LNCaP clone FGC (cell line): ENCODE measurements at regions not wholly inside any gene's neighbourhood (a gene's known extent, or its start where the extent isn't known, plus 50 kb on each side); places are given as distances from the start of the nearest gene placed in this dataset.

Experiments
- DNase-seq: peaks from one replicate; pipeline ENCODE4 v3.0.0-alpha.2; 2011; ENCODE audit warnings: low read depth
- H3K4me3 ChIP-seq: 2 replicates; pipeline ENCODE4 v1.5.1; 2011; ENCODE audit warnings: mild to moderate bottlenecking, low read depth, low read length, control low read depth
- TF ChIP-seq, protein P1 (sequence below): IDR thresholded peaks from 2 replicates; pipeline ENCODE4 v1.5.1; 2012; ENCODE audit warnings: mild to moderate bottlenecking; ENCODE audit not compliant: control insufficient read depth, insufficient read depth; ENCODE audit errors: extremely low read depth

DNA sequence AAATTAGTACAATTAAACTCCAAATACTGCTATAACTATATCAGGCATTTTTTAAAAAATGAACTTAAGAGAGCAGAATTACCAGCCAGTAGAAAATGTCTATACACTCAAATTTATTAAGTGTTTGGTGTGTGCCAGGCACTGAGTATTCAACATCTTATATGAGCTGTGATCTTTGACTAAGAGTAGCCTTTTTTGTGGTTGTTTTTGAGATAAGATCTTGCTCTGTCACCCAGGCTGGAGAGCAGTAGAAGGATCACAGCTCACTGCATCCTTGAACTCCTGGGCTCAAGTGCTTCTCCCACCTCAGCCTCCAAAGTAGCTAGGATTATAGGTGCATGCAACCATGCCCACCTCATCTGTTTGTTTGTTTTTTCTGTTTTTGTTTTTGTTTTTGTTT lies 102.5 kb upstream of the CELF2 start:
- TF ChIP-seq, protein P1, sequence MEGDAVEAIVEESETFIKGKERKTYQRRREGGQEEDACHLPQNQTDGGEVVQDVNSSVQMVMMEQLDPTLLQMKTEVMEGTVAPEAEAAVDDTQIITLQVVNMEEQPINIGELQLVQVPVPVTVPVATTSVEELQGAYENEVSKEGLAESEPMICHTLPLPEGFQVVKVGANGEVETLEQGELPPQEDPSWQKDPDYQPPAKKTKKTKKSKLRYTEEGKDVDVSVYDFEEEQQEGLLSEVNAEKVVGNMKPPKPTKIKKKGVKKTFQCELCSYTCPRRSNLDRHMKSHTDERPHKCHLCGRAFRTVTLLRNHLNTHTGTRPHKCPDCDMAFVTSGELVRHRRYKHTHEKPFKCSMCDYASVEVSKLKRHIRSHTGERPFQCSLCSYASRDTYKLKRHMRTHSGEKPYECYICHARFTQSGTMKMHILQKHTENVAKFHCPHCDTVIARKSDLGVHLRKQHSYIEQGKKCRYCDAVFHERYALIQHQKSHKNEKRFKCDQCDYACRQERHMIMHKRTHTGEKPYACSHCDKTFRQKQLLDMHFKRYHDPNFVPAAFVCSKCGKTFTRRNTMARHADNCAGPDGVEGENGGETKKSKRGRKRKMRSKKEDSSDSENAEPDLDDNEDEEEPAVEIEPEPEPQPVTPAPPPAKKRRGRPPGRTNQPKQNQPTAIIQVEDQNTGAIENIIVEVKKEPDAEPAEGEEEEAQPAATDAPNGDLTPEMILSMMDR: no peak
- DNase-seq: no peak
- H3K4me3 ChIP-seq: no peak overlapping the region

- no peak overlapping the region for H3K4me3 ChIP-seq
- DNase-seq: no peak
- TF ChIP-seq, protein P1: no peak
Measured at GRCh38 chr10:10917031-10917430, 100.6 kb upstream of the CELF2 start.

DNA sequence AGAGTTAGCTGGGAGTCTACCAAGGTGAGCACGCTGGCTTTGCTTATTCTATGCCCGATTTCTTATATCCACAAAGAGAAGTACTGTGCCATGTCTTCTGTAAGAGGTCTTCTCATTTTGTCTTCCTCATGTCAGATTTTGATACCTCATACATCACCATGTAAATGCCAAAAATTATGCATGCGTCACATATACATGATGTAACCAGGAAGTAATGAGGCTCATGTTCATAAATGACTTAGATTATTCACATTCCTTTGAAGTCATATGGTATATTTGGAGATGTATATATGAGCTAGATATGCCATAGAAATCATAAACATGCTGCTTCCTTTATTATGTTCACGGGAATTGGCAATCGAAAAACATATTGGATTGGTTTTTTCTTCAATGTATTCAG lies 97.7 kb upstream of the CELF2 start:
- H3K4me3 ChIP-seq: no peak overlapping the region
- TF ChIP-seq, protein P1: no peak
- DNase-seq: no peak

DNA sequence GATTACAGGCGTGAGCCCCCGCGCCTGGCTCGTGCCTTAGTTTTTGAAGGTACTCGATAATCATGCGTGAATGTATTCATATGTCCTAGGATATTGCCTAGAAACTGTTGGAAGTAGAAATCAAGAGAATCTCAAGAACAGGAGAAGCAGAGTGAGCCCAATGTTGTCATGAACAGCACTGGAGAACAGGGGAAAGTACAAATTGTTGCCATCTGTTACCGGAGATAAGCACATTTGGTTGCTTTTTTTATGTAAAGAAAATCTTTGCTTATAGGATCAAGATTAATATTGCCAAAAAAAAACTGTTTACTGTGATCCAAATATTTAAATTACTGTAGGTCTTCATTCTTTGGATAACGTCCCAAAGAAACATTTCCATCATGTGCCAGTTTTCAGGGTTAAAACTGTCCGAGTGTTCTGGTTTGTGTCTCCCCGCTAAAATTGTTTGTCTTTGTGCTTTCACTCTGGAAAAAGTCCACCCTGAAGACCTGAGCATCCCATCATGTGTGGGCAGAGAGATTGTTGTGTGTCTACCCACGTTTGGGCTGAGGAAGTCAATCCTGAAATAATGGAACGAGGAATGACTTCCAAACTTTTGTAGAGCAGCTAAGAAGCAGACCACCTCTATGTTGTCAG lies 95.7 kb upstream of the CELF2 start:
- TF ChIP-seq, protein P1: no peak
- no peak for DNase-seq
- H3K4me3 ChIP-seq: no peak overlapping the region

- no peak overlapping the region for H3K4me3 ChIP-seq
- TF ChIP-seq, protein P1: no peak
- no peak for DNase-seq
Measured at GRCh38 chr10:10923029-10923651, 94.5 kb upstream of the CELF2 start.

DNA sequence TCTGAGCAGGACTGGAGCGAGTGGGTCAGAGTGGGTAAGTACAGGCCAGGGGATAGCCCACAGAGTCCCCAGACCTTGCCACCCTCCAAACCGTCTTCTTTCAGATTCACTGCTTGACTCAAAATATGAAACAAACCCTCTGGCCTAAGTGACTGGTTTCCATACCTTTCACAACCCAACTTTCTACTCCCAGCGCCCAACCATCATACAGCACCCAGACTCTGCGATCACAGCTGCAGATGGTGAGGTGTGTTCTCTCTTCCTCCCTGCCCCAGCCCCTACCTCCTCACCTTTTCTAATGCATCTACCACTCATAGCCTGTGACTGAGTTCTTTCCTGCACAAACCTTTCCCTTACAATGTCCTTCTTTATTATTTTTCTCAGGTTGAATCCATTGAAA lies 92.0 kb upstream of the CELF2 start:
- DNase-seq: no peak
- H3K4me3 ChIP-seq: no peak overlapping the region
- TF ChIP-seq, protein P1: no peak

DNA sequence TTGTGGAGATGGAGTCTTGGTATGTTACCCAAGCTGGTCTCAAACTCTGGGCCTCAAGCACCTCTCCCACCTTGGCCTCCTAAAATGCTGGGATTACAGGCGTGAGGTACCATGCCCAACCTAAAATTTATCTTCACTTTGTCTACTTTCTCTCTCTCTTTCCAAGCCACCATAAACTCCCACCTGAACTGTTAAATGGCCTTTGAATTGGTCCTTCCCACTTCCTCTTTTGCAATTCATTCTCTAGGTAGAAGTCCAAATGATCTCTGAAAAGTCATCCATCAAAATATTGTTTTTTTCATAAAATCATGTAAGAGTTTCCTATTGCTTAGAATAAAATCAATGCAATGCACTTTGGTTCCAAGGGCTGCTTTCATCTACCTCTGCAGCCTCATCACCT lies 90.1 kb upstream of the CELF2 start:
- TF ChIP-seq, protein P1: no peak
- DNase-seq: no peak
- no peak overlapping the region for H3K4me3 ChIP-seq
